ENCODE measurements at regions not wholly inside any gene's neighbourhood (a gene's known extent, or its start where the extent isn't known, plus 50 kb on each side); places are given as distances from the start of the nearest gene placed in this dataset.

- TF ChIP-seq CTCF (IDR thresholded peaks at IDR 0.05; ENCODE audit: low read depth, low read length, poor library complexity, severe bottlenecking) (no peak), EZH2phosphoT487 (IDR thresholded peaks at IDR 0.05; ENCODE audit: borderline replicate concordance, low read length) (no peak)
Measured at GRCh38 chr1:191134796-191135195, 657.1 kb upstream of the BRINP3 start.
